GM10266 (cell line): ENCODE measurements at regions not wholly inside any gene's neighbourhood (a gene's known extent, or its start where the extent isn't known, plus 50 kb on each side); places are given as distances from the start of the nearest gene placed in this dataset.

ENCODE experiments used
- DNase-seq: peaks from one replicate; pipeline ENCODE4 v3.0.0; 2012; ENCODE audit errors: extremely low spot score
- CTCF ChIP-seq: IDR thresholded peaks from 2 replicates; pipeline ENCODE4 v1.5.1; 2012; ENCODE audit warnings: mild to moderate bottlenecking, low read depth; ENCODE audit not compliant: control insufficient read depth, insufficient read depth; ENCODE audit errors: missing control alignments

GRCh38 chr10:110398419-110399105 lies 93.8 kb upstream of the SMNDC1 start:
- TF ChIP-seq CTCF = no peak
- no peak for DNase-seq

- no peak for TF ChIP-seq CTCF
- no peak for DNase-seq
These were observed 94.6 kb upstream of the SMNDC1 start for GRCh38 chr10:110399106-110399964.

GRCh38 chr10:110399965-110400933 lies 95.5 kb upstream of the SMNDC1 start:
- TF ChIP-seq CTCF = no peak
- no peak for DNase-seq

- no peak for TF ChIP-seq CTCF
- DNase-seq = no peak
These were observed 96.2 kb upstream of the DUSP5 start for GRCh38 chr10:110401401-110402076.

GRCh38 chr10:110402077-110402416 lies 95.7 kb upstream of the DUSP5 start:
- TF ChIP-seq CTCF = no peak
- no peak for DNase-seq

GRCh38 chr10:110403593-110403992 lies 94.1 kb upstream of the DUSP5 start:
- no peak for TF ChIP-seq CTCF

More at GRCh38 chr10:110403593-110403992, 94.1 kb upstream of the DUSP5 start:
- no peak for DNase-seq
